SK-N-SH (cell line): ENCODE measurements at regions not wholly inside any gene's neighbourhood (a gene's known extent, or its start where the extent isn't known, plus 50 kb on each side); places are given as distances from the start of the nearest gene placed in this dataset.

ENCODE experiments used
- CTCF ChIA-PET: fragments of 300-600, 350-600 bp; formaldehyde crosslinking; extraction: SDS; loops from one replicate; lab custom pipeline; 2021; lab: Yijun Ruan, JAX
- POLR2A ChIA-PET: fragments of 350-600 bp; sonication (Branson Sonifier 250); formaldehyde crosslinking; extraction: SDS; loops from one replicate; lab custom pipeline; 2020; ENCODE audit warnings: antibody characterized with exemption, inconsistent platforms; lab: Yijun Ruan, JAX
- DNase-seq: peaks from one replicate; pipeline ENCODE4 v3.0.0; 2012
- H2AFZ ChIP-seq: fragments of 200-600 bp; sonication (generic); 2 replicates; pipeline ENCODE4 v1.8.1; 2016; ENCODE audit warnings: antibody characterized with exemption, mild to moderate bottlenecking, low read depth
- H3F3A ChIP-seq: fragments of 200-600 bp; sonication (generic); replicated peaks from 2 replicates; pipeline ENCODE3; 2016; ENCODE audit warnings: antibody characterized with exemption, mild to moderate bottlenecking; ENCODE audit not compliant: insufficient read depth
- H3K27ac ChIP-seq, 2 experiments: fragments of 200-500 bp in 1 of 2; fragments of 200-600 bp in 1 of 2; sonication (Bioruptor generic) in 1 of 2; sonication (generic), shearing (Covaris generic) in 1 of 2; 2 replicates each; pipeline versions ENCODE4 v1.5.1 to v1.6.1; 2014 to 2016; ENCODE audit warnings: low read depth in 2 of 2, inconsistent platforms in 1 of 2, low read length in 1 of 2, mild to moderate bottlenecking in 1 of 2, mixed read lengths in 1 of 2
- H3K27me3 ChIP-seq: fragments of 200-600 bp; sonication (generic), shearing (Covaris generic); 2 replicates; pipeline ENCODE4 v1.6.1; 2016; ENCODE audit warnings: mixed run types; ENCODE audit not compliant: insufficient read depth
- H3K36me3 ChIP-seq, 2 experiments: fragments of 200-500 bp in 1 of 2; fragments of 200-600 bp in 1 of 2; sonication (Bioruptor generic) in 1 of 2; sonication (generic) in 1 of 2; replicated peaks in 1 of 2; 2 replicates each; pipeline versions ENCODE3 to v1.5.1; 2014 to 2016; ENCODE audit warnings: low read length in 1 of 2, mild to moderate bottlenecking in 1 of 2; ENCODE audit not compliant: insufficient read depth in 2 of 2, control insufficient read depth in 1 of 2
- H3K4me1 ChIP-seq, 2 experiments: fragments of 200-500 bp in 1 of 2; fragments of 200-600 bp in 1 of 2; sonication (Bioruptor generic) in 1 of 2; sonication (generic), shearing (Covaris generic) in 1 of 2; 2 replicates each; pipeline versions ENCODE4 v1.5.1 to v1.6.1; 2014 to 2016; ENCODE audit warnings: low read depth in 1 of 2, low read length in 1 of 2, mixed run types in 1 of 2; ENCODE audit not compliant: insufficient read depth in 2 of 2, control insufficient read depth in 1 of 2
- H3K4me2 ChIP-seq: fragments of 200-600 bp; sonication (generic), shearing (Covaris generic); 2 replicates; pipeline ENCODE4 v1.6.1; 2017; ENCODE audit warnings: mixed run types
- H3K4me3 ChIP-seq, 2 experiments: fragments of 200-500 bp in 1 of 2; fragments of 200-600 bp in 1 of 2; sonication (Bioruptor generic) in 1 of 2; sonication (generic), shearing (Covaris generic) in 1 of 2; 2 replicates each; pipeline versions ENCODE4 v1.5.1 to v1.8.1; 2014 to 2016; ENCODE audit warnings: low read depth in 2 of 2, inconsistent platforms in 1 of 2, low read length in 1 of 2, mild to moderate bottlenecking in 1 of 2, mixed read lengths in 1 of 2, moderate library complexity in 1 of 2
- H3K79me2 ChIP-seq: fragments of 200-600 bp; sonication (generic); 2 replicates; pipeline ENCODE4 v1.8.1; 2017; ENCODE audit warnings: mild to moderate bottlenecking; ENCODE audit not compliant: insufficient read depth
- H3K9ac ChIP-seq: fragments of 200-600 bp; sonication (generic); 2 replicates; pipeline ENCODE4 v1.6.1; 2017; ENCODE audit warnings: mixed run types
- H3K9me2 ChIP-seq: fragments of 200-600 bp; sonication (generic); 2 replicates; pipeline ENCODE4 v1.6.1; 2017; ENCODE audit warnings: mixed run types
- H3K9me3 ChIP-seq: fragments of 200-600 bp; sonication (generic); 2 replicates; pipeline ENCODE4 v1.6.1; 2017; ENCODE audit warnings: mixed run types, mild to moderate bottlenecking, moderate library complexity
- H4K20me1 ChIP-seq: fragments of 200-600 bp; sonication (generic); 2 replicates; pipeline ENCODE4 v1.6.1; 2017; ENCODE audit warnings: mild to moderate bottlenecking, mixed run types; ENCODE audit not compliant: insufficient read depth
- CHD2 ChIP-seq: fragments of 150-350 bp; IDR thresholded peaks from 2 replicates; pipeline ENCODE4 v1.6.1; 2018; ENCODE audit warnings: low read length; ENCODE audit not compliant: partially characterized antibody
- CTCF ChIP-seq: fragments of 200-600 bp; sonication (generic); IDR thresholded peaks from 2 replicates; pipeline ENCODE4 v1.6.1; 2017; ENCODE audit warnings: antibody characterized with exemption, mild to moderate bottlenecking, moderate library complexity
- FOSL2 ChIP-seq: IDR thresholded peaks from 2 replicates; pipeline ENCODE4 v1.4.0; 2012; ENCODE audit warnings: low read depth, mild to moderate bottlenecking, moderate library complexity, borderline replicate concordance
- FOXJ3 ChIP-seq: sonication (generic); formaldehyde crosslinking; IDR thresholded peaks from 2 replicates; pipeline ENCODE4 v1.5.1; 2020; ENCODE audit warnings: mild to moderate bottlenecking, missing genetic modification reagents
- MAX ChIP-seq: IDR thresholded peaks from 2 replicates; pipeline ENCODE4 v1.4.0; 2012; ENCODE audit warnings: low read depth
- MEF2A ChIP-seq: IDR thresholded peaks from 2 replicates; pipeline ENCODE4 v1.4.0; 2012; ENCODE audit warnings: low read depth, borderline replicate concordance
- POLR2AphosphoS5 ChIP-seq: IDR thresholded peaks from 2 replicates; pipeline ENCODE4 v1.6.1; 2012; ENCODE audit warnings: low read depth, low read length
- RCOR1 ChIP-seq: fragments of 150-350 bp; IDR thresholded peaks from 2 replicates; pipeline ENCODE4 v1.6.1; 2017; ENCODE audit warnings: antibody characterized with exemption, low read length
- RFX5 ChIP-seq: IDR thresholded peaks from 2 replicates; pipeline ENCODE4 v1.6.1; 2012; ENCODE audit warnings: mild to moderate bottlenecking, improper control_type of control experiment, low read length
- RXRA ChIP-seq: IDR thresholded peaks from 2 replicates; pipeline ENCODE4 v1.4.0; 2012; ENCODE audit warnings: low read depth, mild to moderate bottlenecking, borderline replicate concordance
- SIN3A ChIP-seq: IDR thresholded peaks from 2 replicates; pipeline ENCODE4 v1.6.1; 2012; ENCODE audit warnings: low read depth, mild to moderate bottlenecking, low read length, moderate library complexity, borderline replicate concordance
- SMC3 ChIP-seq: IDR thresholded peaks from 2 replicates; pipeline ENCODE4 v1.6.1; 2012; ENCODE audit warnings: low read depth, low read length, improper control_type of control experiment
- TEAD4 ChIP-seq: IDR thresholded peaks from 2 replicates; pipeline ENCODE4 v1.4.0; 2012; ENCODE audit warnings: mild to moderate bottlenecking, borderline replicate concordance; ENCODE audit not compliant: insufficient read depth
- YY1 ChIP-seq: IDR thresholded peaks from 2 replicates; pipeline ENCODE4 v1.4.0; 2012; ENCODE audit warnings: low read depth, mild to moderate bottlenecking
- WGBS: methylation state at CpG from one replicate; pipeline ENCODE4 v1.1.6; 2017; ENCODE audit warnings: low lambda C conversion rate; 5-methylcytosine and 5-hydroxymethylcytosine counted together
- TF ChIP-seq, protein P1 (sequence below): fragments of 150-350 bp; IDR thresholded peaks from 2 replicates; pipeline ENCODE4 v1.6.1; 2016; ENCODE audit warnings: mild to moderate bottlenecking, low read depth, low read length

- TF ChIP-seq YY1 (no peak), SIN3A (no peak)
- no peak overlapping the region for H3K4me2 ChIP-seq
- H3K4me1 ChIP-seq = no peaks in the 10 kb centered on the region; a peak in 2 of 4 replicates
- no peaks in the 10 kb centered on the region for H3K9me2 ChIP-seq
- H4K20me1 ChIP-seq = no peaks in the 10 kb centered on the region
- WGBS = 83% methylated on average over 5 of the region's 5 CpGs
- H3F3A ChIP-seq = no peaks in the 10 kb centered on the region
- H3K27me3 ChIP-seq = no peaks in the 10 kb centered on the region
- CTCF ChIA-PET = no interaction called here
- POLR2A ChIA-PET = no interaction called here
- no peaks in the 10 kb centered on the region for H3K79me2 ChIP-seq
- no peaks in the 10 kb centered on the region for H3K9me3 ChIP-seq
- no peak overlapping the region for H3K27ac ChIP-seq
- no peak overlapping the region for H2AFZ ChIP-seq
- H3K4me3 ChIP-seq = no peak overlapping the region
- H3K9ac ChIP-seq = no peak overlapping the region
- no peaks in the 10 kb centered on the region for H3K36me3 ChIP-seq
- DNase-seq = no peak
Measured at GRCh38 chr4:170700064-170700463, 610.3 kb upstream of the AADAT start.

GRCh38 chr4:170698334-170698733 is 608.6 kb upstream of the AADAT start:
- H3K79me2 ChIP-seq = no peaks in the 10 kb centered on the region
- H3F3A ChIP-seq = no peaks in the 10 kb centered on the region
- 47% methylated on average over 1 of the region's 1 CpG for WGBS
- no peak overlapping the region for H3K4me3 ChIP-seq
- H3K9me2 ChIP-seq = no peaks in the 10 kb centered on the region
- H2AFZ ChIP-seq = no peak overlapping the region
- no peaks in the 10 kb centered on the region for H3K9me3 ChIP-seq
- no peaks in the 10 kb centered on the region for H3K27me3 ChIP-seq
- no peaks in the 10 kb centered on the region; a peak in 2 of 4 replicates for H3K4me1 ChIP-seq
- H3K4me2 ChIP-seq = no peak overlapping the region
- CTCF ChIA-PET = interaction anchor here (1.2 kb wide), 1 partner anchor 19 kb away, joined by 3 read pairs; no protein-coding TSS in a partner anchor
- H3K9ac ChIP-seq = no peak overlapping the region
- no peak overlapping the region for H3K27ac ChIP-seq
- POLR2A ChIA-PET = no interaction called here
- no peaks in the 10 kb centered on the region for H3K36me3 ChIP-seq
- DNase-seq = no peak
- TF ChIP-seq SIN3A (no peak), CTCF (no peak), FOXJ3 (CRISPR knock-in tag) (no peak), RXRA (no peak), TEAD4 (no peak), SMC3 (no peak), MAX (no peak), CHD2 (no peak), RCOR1 (no peak), RFX5 (no peak), FOSL2 (no peak), MEF2A (no peak), POLR2AphosphoS5 (no peak)
- TF ChIP-seq, protein P1, sequence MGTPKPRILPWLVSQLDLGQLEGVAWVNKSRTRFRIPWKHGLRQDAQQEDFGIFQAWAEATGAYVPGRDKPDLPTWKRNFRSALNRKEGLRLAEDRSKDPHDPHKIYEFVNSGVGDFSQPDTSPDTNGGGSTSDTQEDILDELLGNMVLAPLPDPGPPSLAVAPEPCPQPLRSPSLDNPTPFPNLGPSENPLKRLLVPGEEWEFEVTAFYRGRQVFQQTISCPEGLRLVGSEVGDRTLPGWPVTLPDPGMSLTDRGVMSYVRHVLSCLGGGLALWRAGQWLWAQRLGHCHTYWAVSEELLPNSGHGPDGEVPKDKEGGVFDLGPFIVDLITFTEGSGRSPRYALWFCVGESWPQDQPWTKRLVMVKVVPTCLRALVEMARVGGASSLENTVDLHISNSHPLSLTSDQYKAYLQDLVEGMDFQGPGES = no peak
- H4K20me1 ChIP-seq = no peaks in the 10 kb centered on the region
